ENCODE measurements at regions not wholly inside any gene's neighbourhood (a gene's known extent, or its start where the extent isn't known, plus 50 kb on each side); places are given as distances from the start of the nearest gene placed in this dataset.

DNA sequence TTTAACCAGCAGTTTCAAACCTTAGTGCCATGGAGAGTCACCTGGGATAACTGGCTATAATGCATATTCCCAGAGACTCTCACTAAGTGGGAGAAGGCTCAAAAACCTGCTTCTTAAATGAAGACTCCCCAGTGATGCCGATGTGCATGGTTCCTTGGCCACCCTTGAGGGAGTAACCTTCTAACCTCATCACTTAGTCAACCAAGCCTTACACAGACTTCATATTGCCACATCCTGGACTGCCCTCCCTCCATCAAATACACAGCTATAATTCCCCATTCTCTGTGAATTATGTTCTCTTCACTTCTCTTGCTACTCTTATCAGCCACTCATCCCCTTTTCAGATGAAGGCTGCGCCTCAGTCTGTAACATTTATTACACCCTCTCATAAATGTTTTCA, 462.9 kb upstream of the RGPD4 start:
- TF ChIP-seq POLR2A (IDR thresholded peaks at IDR 0.05; ENCODE audit: low read length) (no peak), GATA1 (IDR thresholded peaks at IDR 0.05; ENCODE audit: low read depth, low read length) (no peak)
- DNase-seq = no peak

DNA sequence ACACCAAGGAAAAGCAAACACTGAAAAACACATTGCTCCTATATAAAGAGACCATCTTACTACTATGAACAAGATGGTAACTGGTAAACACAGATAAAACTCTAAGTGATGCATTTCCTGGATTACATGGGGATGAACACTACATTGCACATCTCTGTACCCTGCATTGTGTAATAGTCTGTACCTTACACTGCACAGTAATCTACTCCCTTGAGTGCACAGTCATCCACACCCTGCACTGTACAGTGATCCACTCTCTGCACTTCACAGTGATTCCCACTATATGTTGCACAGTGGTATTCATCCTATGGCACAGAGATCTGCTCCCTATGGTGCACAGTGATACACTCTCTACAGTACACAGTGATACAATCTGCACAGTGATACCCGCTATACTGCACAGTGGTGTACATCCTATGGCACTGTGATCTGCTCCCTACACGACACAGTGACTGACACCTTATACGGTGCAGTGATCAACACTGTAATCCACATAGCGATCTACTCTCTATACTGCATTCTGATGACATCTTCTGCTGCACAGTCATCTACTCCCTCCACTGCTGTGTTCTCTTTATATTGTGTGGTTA, 462.2 kb upstream of the RGPD4 start:
- DNase-seq = no peak
- TF ChIP-seq POLR2A (IDR thresholded peaks at IDR 0.05; ENCODE audit: low read length) (no peak), GATA1 (IDR thresholded peaks at IDR 0.05; ENCODE audit: low read depth, low read length) (no peak)

DNA sequence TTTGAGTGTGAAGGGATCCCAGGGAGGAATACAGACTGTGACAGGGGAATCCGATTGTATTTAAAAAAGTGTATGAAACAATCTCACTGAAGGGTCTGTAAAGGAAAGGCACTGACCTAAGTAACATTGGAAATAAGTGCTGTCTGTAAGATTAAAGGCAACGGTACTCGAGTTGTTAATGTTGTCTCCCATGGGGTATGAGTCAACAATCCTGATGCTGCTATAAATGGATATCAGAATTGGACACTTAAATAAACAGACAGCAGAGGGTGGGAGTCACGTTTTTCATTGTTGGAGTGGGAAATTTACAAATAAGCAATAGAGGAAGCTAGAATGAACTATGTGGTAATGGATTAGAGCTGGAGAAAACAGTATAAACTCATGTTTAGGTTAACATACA, 452.4 kb upstream of the RGPD4 start:
- no peak for DNase-seq
- no peak for TF ChIP-seq GATA1 (IDR thresholded peaks at IDR 0.05; ENCODE audit: low read depth, low read length)
- no peak for TF ChIP-seq POLR2A (IDR thresholded peaks at IDR 0.05; ENCODE audit: low read length)

DNA sequence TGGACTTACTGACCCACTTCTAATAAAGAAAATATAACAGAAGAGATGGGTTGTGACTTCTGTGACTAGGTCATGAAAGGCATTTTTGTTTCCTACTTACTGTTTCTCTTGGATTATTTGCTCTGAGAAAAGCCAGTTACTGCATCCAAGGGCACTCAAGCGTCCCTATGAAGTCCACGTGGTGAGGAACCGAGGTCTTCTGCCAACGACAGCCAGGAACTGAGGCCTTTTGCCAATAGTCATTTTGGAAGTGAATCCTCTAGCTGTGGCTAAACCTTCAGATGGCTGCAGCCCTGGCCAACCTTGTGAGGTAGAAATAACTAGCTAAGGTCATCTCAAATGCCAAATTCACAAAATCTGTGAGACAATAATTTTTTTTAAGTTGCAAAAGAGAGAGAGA, 449.8 kb upstream of the RGPD4 start:
- TF ChIP-seq POLR2A (IDR thresholded peaks at IDR 0.05; ENCODE audit: low read length) = no peak
- TF ChIP-seq GATA1 (IDR thresholded peaks at IDR 0.05; ENCODE audit: low read depth, low read length) = no peak
- DNase-seq = no peak

DNA sequence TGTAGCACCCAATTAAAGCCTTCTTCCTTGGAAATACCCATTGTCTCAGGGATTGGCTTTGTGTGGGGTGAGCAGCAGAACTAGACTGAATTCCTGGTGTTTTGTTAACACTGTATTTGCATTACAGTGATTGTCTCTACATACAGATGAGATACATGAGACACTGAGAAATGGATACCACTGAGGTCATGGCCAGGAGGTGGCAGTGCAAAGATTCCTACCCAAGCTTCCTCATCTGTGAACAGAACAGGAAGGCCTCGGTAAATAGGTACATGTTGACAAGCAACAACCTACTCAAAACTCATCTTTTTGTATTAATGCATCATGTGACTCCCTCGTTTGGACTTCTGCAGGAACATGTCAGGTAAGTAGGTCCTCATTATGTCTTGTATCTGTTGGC, 445.8 kb upstream of the RGPD4 start:
- no peak for DNase-seq

DNA sequence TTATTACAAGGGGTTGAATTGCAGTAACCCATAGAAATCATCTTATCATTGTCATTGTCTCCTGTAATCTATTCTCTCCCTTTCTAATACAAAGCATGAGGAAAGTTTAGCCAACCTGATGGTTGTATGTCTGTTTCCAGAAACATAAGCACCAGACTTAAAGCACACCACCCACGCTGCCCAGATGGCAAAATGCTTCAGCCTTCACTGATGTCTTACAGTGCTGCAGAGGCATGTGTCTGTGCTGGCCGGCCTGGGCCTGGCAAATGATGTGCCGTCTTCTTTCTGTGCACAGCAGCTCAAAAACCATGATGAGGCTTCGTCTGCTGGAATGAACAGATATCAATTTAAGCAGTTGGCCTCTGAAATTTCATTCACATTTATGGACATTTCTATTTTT, 443.0 kb upstream of the RGPD4 start:
- no peak for DNase-seq
- TF ChIP-seq POLR2A (IDR thresholded peaks at IDR 0.05; ENCODE audit: low read length) (no peak), GATA1 (IDR thresholded peaks at IDR 0.05; ENCODE audit: low read depth, low read length) (no peak)

More for the DNA sequence above, 445.8 kb upstream of the RGPD4 start:
- TF ChIP-seq GATA1 (IDR thresholded peaks at IDR 0.05; ENCODE audit: low read depth, low read length) = no peak
- TF ChIP-seq POLR2A (IDR thresholded peaks at IDR 0.05; ENCODE audit: low read length) = no peak

DNA sequence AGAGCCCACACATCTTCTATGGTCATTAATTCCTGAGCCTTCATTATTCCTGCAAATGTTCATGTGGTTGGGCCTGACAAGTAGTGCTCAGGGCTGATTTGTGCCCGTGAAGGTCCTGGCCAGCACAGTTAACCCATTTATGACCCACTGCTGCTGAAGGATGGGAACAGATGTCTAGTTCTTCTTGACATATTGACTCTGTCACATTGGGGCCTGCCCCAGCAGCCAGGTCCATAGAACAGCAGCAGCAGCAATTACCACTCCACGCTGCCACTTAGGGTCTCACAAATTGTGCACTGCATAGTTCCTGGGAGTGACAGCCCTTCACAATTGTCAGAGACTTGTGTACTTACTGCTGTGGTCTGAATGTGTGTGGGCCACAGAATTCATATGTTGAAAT, 442.3 kb upstream of the RGPD4 start:
- DNase-seq = no peak
- no peak for TF ChIP-seq POLR2A (IDR thresholded peaks at IDR 0.05; ENCODE audit: low read length)
- TF ChIP-seq GATA1 (IDR thresholded peaks at IDR 0.05; ENCODE audit: low read depth, low read length) = no peak

DNA sequence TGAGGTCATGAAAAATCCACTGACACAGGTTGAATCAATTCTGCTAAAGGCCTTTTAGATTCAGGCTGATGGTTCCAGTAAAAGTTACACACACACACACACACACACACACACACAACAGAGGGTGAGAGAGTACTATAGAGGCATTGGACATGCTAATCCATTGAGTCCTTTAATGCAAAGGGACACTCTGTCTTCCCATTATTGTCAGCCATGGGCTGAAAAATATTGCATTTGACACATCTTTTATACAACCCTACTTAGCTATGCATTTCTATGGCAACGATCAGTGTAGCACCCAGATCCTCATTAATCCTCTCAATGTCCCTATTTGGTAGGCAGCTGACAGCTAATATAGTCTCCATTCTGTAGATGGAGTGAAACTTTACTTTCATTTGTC, 440.8 kb upstream of the RGPD4 start:
- no peak for DNase-seq
- TF ChIP-seq POLR2A (IDR thresholded peaks at IDR 0.05; ENCODE audit: low read length) (no peak), GATA1 (IDR thresholded peaks at IDR 0.05; ENCODE audit: low read depth, low read length) (no peak)

DNA sequence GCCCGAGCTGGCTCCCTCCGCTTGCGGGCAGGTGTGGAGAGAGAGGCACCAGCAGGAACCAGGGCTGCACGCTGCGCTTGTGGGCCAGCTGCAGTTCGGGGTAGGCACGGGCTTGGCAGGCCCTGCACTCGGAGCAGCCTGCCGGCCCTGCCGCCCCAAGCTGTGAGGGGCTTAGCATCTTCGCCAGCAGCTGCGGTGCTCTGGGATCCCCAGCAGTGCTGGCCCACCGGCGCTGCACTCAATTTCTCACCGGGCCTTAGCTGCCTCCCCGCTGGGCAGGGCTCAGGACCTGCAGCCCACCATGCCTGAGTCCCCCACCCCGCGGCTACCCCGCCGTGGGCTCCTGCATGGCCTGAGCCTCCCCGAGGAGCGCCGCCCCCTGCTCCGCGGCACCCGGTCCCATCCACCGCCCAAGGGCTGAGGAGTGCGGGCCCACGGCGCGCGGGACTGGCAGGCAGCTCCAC, 434.4 kb upstream of the RGPD4 start:
- no peak for DNase-seq
- no peak for TF ChIP-seq POLR2A (IDR thresholded peaks at IDR 0.05; ENCODE audit: low read length)
- no peak for TF ChIP-seq GATA1 (IDR thresholded peaks at IDR 0.05; ENCODE audit: low read depth, low read length)

DNA sequence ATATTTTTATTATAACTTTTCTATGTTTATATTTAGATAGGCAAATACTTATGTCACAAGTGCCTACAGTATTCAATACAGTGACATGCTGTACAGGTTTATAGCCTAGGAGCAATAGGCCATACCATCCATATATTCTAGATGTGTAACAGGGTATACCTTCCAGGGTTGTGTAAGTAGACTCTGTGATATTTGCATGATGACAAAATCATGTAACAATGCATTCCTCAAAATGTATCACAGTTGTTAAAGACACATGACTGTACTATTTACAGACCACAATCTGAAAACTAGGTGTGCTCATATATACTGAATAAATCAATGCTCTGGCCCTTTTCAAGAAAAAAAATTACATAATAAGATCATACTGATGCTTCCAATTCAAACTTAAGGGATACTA, 433.2 kb upstream of the RGPD4 start:
- TF ChIP-seq GATA1 (IDR thresholded peaks at IDR 0.05; ENCODE audit: low read depth, low read length) (no peak), POLR2A (IDR thresholded peaks at IDR 0.05; ENCODE audit: low read length) (no peak)
- DNase-seq = no peak

DNA sequence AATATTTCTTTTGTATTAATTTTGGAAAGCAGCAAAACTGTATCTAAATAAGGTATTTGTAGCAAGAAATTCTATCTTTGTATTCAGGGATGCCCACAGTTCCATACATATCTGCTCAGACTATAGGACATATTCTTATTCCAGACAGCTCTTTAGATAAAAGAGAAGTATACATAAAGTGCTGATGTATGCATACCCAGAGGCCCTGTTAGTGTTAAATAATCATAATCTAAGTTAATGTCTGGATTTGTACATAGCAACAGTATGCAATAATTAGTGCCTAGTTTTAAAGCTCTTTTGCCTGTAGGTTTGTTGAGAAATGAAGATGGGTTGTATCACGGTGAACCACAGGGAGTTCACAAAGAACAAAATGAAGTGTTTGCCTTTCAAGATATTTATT, 428.0 kb upstream of the RGPD4 start:
- TF ChIP-seq GATA1 (IDR thresholded peaks at IDR 0.05; ENCODE audit: low read depth, low read length) (no peak), POLR2A (IDR thresholded peaks at IDR 0.05; ENCODE audit: low read length) (no peak)
- no peak for DNase-seq

DNA sequence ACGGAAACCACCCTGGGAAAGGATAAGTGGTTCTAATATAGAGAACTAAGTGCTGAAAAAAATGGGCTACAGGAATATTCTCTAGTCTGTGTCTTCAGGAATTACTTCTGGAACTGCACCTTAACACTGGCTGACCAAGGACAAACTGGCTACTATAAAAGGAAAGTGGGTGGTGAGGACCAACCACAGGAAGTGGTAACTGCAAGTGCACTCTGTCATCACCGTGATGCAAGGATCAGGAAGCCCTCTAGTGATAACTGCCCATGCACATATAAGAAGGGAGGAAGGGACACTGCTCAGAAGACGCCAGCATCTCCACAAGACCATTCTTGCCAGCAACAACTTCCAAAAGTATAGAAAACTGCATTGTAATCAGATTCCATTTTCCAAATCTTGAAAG, 424.4 kb upstream of the RGPD4 start:
- no peak for DNase-seq
- TF ChIP-seq POLR2A (IDR thresholded peaks at IDR 0.05; ENCODE audit: low read length) (no peak), GATA1 (IDR thresholded peaks at IDR 0.05; ENCODE audit: low read depth, low read length) (no peak)

DNA sequence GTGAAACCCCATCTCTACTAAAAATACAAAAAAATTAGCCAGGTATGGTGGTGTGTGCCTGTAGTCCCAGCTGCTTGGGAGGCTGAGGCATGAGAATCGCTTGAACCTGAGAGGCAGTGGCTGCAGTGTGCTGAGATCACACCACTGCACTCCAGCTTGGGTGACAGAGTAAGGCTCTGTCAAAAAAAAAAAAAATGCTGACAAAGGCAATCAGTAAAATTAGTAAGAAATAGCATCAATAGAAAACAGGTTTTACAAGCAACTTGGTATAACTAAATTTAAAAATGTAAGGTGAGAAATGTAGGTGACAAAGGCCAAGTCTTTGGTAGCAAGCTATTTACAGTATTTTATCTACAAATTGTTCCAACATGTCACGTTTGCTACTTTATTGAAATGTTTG, 421.4 kb upstream of the RGPD4 start:
- no peak for TF ChIP-seq POLR2A (IDR thresholded peaks at IDR 0.05; ENCODE audit: low read length)
- no peak for DNase-seq

DNA sequence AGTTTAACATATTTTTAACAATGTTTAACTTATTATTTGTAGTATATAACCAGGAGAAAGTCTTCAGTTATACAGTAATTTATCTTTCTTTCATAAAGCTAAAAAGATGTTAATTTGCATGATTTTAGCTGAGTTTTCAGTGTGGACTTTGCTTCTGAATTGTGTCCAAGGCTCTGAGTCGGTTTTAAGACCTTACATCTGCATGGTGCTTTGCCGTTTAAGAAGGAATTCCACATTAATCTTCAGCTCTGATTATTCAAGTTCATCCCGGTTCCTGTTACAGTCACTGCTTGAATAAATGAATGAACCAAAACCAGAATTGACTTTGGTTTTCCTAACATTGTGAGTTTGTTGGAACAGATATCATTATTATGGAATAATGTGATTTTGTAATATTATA, 419.7 kb upstream of the RGPD4 start:
- no peak for DNase-seq
- no peak for TF ChIP-seq POLR2A (IDR thresholded peaks at IDR 0.05; ENCODE audit: low read length)
- no peak for TF ChIP-seq GATA1 (IDR thresholded peaks at IDR 0.05; ENCODE audit: low read depth, low read length)

DNA sequence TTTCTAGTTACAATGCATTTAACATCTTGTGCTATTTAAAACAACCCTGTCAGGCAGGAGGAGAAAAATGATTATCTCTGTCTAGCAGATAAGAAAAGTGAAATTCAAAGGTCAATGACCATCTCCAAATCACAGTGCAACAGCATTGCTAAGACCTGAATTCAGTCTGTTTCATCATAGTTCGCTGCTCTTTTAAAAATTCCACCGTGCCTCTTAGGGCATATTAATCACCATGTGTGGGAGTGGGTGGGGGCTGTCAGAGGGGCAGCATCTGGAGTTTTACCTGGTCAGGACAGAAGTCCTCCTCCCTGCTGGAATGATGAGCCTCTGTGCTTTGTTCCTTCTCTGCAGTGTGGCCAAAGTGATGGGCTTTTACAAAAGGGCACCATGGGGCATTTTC, 418.7 kb upstream of the RGPD4 start:
- TF ChIP-seq GATA1 (IDR thresholded peaks at IDR 0.05; ENCODE audit: low read depth, low read length) (no peak), POLR2A (IDR thresholded peaks at IDR 0.05; ENCODE audit: low read length) (no peak)
- no peak for DNase-seq

DNA sequence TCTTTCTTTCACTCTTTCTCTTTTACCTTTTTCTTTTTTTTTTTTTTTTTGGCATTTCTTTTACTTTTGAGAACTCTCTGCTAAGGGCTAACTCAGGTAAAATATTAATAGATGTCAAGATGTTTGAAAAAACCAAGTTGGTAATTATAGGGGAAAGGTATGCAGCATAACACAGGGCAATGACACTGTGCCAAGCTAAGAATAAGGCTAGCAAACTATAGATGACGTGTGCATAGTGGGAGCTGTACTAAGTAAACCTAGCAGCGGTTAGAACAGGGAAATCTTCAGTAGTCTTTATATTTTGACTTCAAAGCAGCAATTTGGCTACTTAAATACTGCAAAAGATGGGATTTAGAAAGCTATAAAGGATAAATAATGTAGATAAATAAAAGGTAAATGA, 415.4 kb upstream of the RGPD4 start:
- no peak for DNase-seq
- TF ChIP-seq POLR2A (IDR thresholded peaks at IDR 0.05; ENCODE audit: low read length) = no peak
- no peak for TF ChIP-seq GATA1 (IDR thresholded peaks at IDR 0.05; ENCODE audit: low read depth, low read length)

Data from erythroblast (primary cell).